GM18907 (cell line): ENCODE measurements at regions not wholly inside any gene's neighbourhood (a gene's known extent, or its start where the extent isn't known, plus 50 kb on each side); places are given as distances from the start of the nearest gene placed in this dataset.

ENCODE experiments used
- ATAC-seq: cut with Tn5 transposase; IDR thresholded peaks from one replicate; pipeline ENCODE4 v1.9.1; 2021; ENCODE audit warnings: mild to moderate bottlenecking, moderate library complexity; ENCODE audit not compliant: unreplicated experiment

DNA sequence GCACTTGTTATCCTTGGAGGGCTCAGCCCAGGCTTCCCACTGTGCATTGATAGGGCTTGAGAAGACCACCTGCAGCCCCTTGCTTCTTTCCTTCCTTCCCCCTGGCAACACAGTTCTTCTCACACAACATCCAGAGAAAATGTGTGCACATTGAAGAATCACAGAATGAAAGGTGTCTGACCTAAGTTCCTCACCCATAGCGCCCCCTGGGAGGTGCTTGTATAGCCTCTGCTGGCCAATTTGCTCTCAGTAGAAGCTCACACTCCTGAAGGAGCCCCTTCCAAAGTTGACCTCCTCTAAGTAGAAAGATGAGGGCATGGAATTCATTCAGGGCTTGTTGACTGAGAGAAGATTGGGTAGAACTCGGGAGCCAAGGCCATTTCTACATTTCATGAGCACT lies 758.4 kb upstream of the KLHL29 start:
- ATAC-seq, result no peak

DNA sequence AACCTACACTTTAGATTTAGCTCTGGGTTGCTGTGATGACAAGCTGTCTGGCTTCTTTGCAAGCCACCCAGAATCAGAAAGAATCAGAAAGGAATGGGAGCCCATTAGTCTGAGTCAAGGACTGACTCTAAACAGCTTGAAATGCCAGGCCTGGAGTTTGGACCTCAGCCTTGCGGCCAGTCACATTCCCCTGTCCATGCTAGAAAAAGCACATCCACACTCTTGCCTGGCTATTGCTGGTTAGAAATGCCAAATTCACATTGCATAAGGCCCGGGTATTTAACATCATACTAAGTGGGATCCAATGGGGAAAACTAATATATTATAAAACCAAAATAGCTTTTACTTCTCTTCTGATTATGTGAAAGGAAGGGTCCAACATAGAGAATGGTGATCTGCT lies 756.8 kb upstream of the KLHL29 start:
- no peak for ATAC-seq

DNA sequence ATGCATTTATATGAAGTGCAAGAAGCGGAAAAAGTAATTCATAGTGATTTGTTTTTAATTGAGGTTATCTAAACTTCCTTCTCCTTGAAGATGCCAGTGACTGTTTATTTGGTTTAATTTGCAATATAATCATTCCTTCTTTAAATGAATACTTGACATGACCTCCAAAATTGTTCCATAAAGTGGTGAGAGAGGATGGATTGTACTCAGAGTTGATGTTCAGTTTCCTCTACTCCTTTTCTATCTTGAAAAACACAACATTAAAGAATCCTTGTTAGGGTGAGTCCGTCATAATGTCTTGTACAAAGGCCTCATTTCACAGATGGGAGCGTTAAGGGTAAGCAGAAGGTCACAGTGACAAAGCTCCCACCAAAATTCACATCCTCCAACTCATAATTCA lies 756.1 kb upstream of the KLHL29 start:
- ATAC-seq, result no peak

DNA sequence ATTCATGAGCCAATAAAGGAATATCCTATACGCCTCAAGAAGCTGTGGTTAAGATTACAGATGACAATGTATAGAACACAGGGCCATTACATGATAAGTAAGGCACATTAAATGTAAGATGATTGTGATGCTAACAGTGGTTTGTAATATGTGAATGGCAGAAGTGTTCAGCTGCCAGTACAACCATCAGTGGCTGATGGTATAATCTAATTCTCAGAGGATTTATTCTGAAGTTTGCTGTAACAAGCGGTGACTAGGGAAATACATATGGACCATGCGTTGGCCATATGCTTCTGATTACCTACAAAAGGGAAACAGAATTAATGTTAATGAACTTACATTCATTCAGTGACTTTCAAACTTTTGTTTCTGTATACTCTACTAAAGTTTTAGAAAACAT lies 750.8 kb upstream of the KLHL29 start:
- no peak for ATAC-seq

DNA sequence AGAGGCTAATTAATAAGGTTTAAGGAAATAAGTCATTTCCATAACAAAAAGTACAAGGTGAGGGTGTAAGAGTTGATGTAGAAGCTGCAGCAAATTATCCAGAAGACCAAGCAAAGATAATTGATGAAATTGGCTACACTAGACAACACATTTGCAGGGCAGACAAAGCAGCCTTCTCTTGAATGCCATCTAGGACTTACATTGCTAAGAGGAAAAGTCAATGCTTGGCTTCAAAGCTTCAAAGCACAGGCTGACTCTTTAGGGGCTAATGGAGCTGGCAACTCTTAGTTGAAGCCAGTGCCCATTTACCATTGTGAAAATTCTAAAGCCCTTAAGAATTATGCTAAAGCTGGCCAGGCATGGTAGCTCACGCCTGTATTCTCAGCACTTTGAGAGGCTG lies 728.6 kb upstream of the KLHL29 start:
- no peak for ATAC-seq

DNA sequence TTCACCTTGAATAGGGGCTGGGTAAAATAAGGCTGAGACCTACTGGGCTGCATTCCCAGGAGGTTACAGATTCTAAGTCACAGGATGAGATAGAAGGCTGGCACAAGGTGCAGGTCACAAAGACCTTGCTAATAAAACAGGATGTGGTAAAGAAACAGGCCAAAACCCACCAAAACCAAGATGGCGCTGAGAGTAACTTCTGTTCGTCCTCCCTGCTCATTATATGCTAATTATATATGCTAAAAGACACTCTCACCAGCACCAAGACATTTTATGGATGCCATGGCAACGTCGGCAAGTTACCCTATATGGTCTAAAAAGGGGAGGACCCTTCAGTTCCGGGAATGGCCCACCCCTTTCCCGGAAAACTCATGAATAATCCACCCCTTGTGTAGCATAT lies 711.5 kb upstream of the KLHL29 start:
- ATAC-seq, result no peak

DNA sequence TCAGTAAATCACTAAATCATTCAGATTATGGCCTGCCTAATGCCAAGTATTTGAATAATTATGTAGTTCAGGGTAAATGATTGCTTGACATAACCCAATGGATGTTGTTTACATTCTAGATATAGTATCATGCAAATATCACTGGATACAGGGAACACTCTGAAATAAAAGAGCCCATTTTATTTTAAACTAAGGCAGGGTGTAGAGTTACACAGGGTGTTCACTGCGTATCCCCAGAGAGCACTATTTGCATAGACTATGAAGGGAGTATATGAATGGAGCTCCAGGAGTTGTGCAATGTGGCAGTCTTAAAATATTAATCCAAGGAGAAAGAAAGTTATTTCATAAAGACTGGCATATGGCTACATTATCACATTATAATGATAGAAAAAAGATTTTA lies 701.1 kb upstream of the KLHL29 start:
- ATAC-seq, result no peak

DNA sequence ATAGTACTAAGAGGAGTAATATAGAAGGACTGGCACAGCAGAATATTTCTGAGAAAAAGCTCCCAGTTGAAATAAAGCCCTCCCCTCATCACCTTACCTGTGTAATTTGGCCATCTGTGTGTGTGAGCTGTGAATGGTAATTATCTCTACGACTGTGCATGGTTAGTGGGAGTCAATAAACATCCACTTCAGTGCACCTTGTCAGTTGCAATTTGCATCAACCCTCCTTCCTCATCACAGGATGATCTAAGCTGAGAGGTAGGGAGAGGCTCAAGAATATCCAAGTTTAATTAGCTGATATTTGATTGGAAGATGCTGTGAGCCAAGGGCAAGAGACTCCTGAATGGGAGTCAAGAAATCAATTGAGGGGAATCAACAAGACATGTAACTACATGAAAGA lies 694.9 kb upstream of the KLHL29 start:
- ATAC-seq, result no peak

DNA sequence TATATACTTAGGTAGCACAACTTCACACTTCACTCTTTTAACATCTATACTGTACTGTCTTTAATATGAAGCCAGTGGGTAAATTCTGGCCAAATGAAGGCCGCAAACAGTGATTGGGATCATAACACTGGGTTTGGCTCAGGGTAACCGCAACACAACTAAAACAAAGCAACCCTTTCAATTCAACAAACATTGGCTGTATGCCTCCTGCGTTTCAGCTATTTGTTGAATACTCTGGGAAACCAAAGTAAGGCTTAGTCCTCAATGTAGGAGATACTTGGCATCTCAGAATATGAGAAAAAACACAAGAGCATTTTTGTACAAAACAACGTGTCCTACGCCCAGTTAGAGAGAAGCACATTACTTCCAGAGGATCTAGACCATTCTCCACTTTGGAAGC lies 693.3 kb upstream of the KLHL29 start:
- no peak for ATAC-seq

DNA sequence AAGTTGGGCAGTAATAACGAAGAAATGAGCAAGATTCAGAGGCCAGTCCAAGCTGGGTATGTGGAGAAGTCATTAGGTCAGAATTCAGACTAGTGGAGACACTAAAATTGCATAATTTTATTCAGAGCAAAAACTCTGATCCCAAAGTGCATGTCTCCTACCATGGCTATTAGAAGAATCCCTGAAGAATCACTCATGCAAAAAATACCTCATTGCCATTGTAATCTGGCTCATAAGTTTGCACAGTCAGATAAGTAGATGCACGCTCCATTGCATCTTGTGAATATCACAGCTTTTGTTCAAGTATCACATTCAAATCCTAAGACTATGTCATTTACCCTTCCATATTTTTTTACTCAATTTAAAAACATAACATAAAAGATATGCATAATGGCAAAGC lies 692.2 kb upstream of the KLHL29 start:
- no peak for ATAC-seq

DNA sequence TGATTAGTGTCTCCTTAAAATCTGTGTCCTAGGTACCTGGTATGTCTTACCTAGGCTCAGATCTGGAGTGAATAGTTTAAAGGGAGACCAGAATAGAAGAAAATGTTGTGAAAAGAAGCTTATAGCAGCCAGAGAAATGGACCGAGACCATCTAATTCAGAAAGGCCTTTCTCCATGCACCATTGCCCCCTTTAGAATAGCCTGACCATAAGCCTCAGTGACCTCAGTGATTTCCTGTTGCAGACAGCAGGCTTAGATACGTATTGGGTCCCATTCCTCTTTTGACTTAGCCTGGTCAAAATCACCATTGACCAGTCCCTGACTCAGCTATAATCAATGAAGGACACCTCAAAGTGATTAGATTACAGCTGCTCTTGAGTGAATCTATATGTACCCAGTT lies 690.7 kb upstream of the KLHL29 start:
- ATAC-seq, result no peak

DNA sequence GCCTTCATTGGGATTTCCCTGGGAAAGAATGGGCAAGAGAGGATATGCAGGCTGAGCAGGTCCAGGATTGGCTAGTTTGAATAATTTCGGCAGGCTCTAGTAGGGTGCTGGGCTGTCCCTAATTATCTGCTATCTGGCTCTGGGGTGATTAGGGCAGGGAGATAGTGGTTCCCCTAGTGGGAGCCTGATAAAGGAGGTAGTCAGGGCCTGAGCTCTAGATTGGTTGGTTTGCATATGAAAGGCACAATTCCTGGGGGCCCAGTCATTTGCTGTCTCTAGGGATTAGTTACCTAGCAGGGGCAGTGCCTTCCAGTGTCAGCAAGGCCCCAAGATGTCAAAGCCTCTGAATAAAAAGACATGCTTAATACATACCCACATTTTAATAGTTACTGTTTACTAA lies 690.1 kb upstream of the KLHL29 start:
- ATAC-seq, result no peak

DNA sequence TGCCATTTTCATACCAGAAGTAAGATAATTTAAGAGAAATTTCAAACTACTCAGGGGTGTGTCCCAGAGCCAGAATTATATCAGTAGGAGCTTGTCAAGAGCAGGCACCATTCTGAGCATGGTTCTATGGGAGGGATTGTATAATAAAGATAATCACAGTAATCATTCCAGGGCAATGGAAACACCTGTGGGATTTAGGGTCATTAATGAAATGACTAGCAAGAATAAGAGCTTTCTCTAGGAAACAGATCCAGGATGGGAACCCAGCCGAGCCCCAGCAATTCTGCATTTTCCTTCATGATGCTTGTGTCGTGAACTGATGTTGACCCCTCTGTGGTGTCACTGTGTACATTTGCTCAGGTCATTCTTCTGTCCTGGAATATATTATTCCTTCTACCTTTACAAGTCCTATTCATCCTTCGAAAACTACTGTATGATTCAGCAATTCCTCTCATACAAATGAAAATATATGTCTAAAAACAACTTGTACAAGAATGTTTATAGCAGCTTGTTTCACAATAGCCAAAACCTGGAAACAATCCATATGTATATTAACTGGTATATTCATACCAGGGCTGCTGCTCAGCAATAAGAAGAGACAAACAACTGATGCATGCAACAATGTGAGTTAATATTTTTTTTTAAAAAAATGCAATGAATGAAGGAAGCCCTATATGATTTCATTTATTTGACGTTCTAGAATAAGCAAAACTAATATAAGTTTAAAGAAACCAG lies 687.8 kb upstream of the KLHL29 start:
- no peak for ATAC-seq

DNA sequence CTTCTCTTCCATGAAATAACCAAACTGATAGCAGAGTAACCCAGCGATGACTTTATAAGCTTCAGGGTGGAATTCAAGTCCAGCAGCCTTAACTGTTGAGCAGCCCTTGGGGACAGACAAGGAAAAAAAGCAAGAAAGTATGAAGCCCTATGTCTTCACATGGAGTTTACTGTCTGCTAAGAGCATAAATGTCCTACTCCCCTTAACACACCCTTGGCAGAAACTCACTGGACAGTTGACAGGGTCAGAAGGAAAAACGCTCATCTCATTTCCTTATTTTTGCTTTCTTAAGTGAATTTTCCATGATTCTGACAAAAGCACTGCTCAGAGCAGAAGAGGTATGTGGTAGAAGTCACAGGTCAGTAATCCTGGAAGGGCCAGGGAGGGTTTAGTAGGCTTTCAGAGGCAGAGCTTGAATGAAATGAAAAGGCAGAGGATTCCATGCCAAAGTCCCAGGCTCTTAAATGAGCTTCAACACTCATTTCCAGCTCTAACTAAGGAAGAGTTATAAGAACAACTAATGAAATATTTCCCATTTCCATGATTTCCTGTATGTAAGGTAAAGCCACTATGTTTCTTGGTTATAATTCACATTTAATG lies 683.3 kb upstream of the KLHL29 start:
- ATAC-seq, result no peak

DNA sequence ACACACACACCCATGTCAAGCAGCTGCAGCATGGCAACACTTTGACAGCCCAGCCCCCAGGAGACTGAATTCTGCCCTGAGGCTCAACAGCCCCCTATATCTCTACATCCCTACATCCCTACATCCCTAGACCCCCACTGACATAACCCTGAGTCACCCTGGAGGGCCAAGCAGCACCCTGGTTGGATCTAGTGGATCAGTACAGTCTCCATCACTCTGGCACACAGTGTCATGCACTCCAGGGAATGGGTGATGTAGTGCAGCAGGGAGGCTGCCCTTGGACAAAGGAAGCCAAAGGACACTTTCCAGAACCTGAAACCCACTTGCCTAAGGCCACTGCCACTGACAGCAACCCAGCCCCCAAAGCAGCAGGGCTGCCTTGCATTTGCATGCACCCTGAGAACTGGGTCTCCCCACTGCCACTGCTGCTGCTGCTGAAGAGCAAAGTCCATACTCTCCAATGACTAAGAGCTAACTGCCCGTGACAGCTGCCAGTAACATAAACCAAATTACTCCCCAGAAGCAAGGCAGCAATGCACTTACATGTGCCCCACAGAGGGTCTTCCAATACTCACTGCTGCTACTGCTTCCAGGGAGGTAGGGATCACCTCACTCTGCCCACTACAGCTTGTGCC lies 681.6 kb upstream of the KLHL29 start:
- ATAC-seq, result no peak

DNA sequence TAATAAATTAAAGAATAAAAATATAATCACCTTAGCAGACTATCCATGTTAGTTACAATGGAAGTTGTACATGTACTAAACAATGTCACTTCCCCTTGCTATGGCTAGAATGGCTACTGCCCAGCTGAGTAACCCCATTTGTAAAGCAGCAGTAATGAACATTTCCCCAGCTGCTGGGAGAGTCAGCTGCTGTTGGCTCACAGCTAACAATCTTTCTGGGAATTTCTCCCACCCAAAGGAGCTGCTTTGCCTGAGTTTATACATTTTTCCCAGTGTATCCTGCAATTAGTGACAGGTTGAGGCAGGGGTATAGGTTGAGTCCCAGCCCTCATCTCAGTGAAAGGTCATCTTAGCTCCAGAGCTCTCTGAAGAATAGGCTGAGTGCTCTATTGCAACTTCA lies 665.6 kb upstream of the KLHL29 start:
- no peak for ATAC-seq

DNA sequence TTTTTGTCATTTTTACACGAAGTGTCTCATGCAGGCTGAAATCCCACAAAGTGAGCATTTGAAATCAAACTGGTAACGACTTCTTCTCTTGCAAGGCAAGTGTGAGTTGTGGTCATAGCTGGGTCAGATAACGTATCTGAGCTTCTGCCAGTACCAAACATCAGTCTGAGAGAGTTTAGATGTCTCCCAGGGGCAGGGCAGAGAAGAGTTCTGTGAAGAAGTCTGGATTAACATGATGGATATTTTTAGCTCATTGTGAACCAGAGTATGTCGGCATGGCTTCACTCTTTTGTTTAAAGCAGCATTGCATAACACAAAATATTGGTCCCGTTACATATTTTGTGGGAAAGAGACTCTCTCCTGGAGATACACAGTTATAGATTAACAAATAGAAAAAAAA lies 655.5 kb upstream of the KLHL29 start:
- no peak for ATAC-seq

DNA sequence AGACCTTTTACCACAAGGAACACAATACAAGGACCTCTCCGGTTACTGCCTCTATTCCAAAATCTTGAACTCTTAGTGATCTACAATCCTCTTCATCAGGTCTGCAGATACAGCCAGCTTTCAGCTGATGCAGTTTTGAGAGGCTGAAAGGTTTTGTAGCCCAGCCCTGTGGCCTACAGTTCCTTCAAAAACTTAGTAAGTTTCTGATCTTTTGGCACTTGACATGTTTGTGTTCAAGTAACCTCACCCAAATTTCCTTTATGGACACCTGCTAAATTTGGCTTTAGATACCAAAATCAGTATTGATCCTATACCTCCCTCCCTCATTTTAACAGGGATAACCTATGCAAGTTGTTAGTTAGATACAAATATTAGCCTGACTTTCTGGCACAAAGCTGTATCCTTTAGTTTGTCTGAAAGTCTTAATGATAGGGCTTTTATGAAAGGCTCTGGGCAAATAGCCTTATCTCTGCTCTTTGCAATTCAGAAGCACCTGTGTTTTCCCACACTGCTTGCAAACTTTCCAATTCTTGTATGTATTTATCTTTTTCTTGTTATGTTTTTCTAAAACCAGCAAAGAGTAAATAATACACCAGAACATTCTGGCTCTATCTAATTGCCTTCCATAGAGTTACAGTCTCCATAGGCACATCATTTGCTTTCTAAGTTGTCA lies 650.5 kb upstream of the KLHL29 start:
- no peak for ATAC-seq

DNA sequence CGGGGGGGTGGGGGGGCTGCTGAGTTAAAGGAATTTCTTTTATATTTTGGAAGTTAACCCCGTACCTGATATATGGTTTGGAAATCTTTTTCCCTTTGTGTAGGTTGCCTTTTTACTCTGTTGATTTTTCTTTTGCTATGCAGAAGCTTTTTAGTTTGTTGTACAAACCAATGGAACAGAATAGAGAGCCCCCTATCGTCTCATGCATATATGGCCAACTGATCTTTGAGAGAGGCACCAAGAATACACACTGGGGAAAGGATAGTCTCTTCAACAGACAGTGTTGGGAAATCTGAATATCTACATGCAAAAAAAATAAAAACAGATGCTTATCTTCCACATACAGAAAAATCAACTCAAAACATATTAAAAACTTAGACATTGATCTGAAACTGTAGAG lies 647.8 kb upstream of the KLHL29 start:
- no peak for ATAC-seq

DNA sequence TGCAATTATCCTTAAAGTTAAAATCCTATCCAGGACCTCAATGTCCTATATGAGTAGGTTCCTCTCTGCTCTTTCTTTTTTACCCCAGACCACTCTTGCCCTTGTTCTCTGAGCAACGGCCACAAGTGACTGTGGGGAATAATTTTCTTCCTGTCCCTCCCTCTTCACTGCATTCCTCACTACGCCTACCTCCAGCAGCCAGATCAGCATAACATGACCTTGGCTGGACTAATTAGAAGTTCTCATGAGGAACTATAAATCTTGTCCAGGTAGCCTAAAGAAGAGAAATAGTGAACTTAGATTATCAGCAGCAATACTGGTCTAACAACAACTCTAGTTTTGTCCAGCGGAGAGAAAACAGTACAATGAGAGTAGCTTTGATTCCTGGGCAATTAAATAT lies 643.8 kb upstream of the KLHL29 start:
- no peak for ATAC-seq

DNA sequence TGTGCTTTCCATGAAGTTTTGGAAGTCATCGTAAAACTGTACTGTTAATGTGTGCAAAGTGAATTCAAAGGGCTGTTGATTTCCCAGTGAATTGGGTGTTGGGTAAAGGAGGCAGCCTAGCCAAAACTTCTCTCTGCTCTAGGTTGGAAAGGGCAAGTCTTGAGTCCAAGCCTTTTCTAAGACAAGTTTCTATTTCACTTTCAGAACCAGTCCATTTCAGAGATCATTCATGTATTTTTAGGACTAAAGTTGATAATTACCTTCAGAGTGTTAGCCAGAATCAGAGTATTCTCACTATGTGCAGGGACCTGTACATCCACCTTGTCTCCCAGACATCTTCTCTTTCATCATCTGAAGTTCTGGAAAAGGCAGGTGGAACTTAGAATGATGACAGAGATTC lies 636.1 kb upstream of the KLHL29 start:
- peak; percentile 79 for ATAC-seq

DNA sequence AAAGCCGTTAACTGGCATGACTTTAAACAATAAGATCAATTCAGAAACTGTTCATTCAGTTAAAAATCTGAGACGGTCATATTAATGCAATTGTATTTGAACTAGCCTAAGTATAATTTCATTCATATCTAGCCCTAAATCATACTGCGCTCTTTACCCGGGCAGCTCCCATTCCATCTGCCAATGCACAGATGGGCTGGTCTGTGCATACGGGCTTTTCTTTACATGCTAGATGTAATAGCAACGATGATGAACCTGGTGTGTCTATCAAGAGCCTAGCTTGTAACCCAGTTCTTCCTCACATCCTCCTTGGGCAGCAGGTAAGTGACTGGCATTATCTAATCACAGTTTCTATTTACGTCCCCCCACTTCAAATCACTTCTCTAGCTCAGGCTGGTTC lies 631.5 kb upstream of the KLHL29 start:
- no peak for ATAC-seq
